Gastroesophageal sphincter (tissue), 3 donors: ENCODE measurements at regions not wholly inside any gene's neighbourhood (a gene's known extent, or its start where the extent isn't known, plus 50 kb on each side); places are given as distances from the start of the nearest gene placed in this dataset.

Experiments
- CTCF ChIP-seq, 4 experiments: fragments of 200-600 bp in 2 of 4; fragments of 450-650 bp in 2 of 4; sonication (generic) in 1 of 4; IDR thresholded peaks; one replicate each; pipeline ENCODE4 v1.5.1; 2017 to 2019; ENCODE audit warnings: antibody characterized with exemption in 4 of 4, mild to moderate bottlenecking in 2 of 4, moderate library complexity in 2 of 4
- EP300 ChIP-seq: sonication (generic); formaldehyde crosslinking; IDR thresholded peaks from one replicate; pipeline ENCODE4 v1.6.1; 2017; ENCODE audit warnings: antibody characterized with exemption, mild to moderate bottlenecking
- POLR2A ChIP-seq, 2 donors: fragments of 450-650 bp; IDR thresholded peaks; one replicate each; pipeline ENCODE4 v1.6.1; 2017; ENCODE audit warnings: antibody characterized with exemption in 2 of 2, mild to moderate bottlenecking in 2 of 2, moderate library complexity in 1 of 2
- POLR2AphosphoS5 ChIP-seq: sonication (generic); formaldehyde crosslinking; IDR thresholded peaks from one replicate; pipeline ENCODE4 v1.6.1; 2017; ENCODE audit warnings: antibody characterized with exemption

GRCh38 chr3:35296533-35296932 is 342.8 kb upstream of the ARPP21 start:
- TF ChIP-seq POLR2AphosphoS5 (no peak), CTCF (IDR thresholded peaks at IDR 0.05) (no peak), POLR2A (IDR thresholded peaks at IDR 0.05) (no peak), EP300 (no peak)
